Right lobe of liver (tissue), 4 donors: ENCODE measurements at regions not wholly inside any gene's neighbourhood (a gene's known extent, or its start where the extent isn't known, plus 50 kb on each side); places are given as distances from the start of the nearest gene placed in this dataset.

Experiments used
- POLR2A ChIP-seq: fragments of 450-650 bp; IDR thresholded peaks from one replicate; pipeline ENCODE4 v1.6.1; 2017; ENCODE audit warnings: antibody characterized with exemption, mild to moderate bottlenecking
- TF ChIP-seq, protein P1 (sequence below), 4 donors: fragments of 200-600 bp in 3 of 4; fragments of 450-650 bp in 1 of 4; IDR thresholded peaks; one replicate each; pipeline versions ENCODE4 v1.5.1 to v1.8.0; 2016 to 2022; ENCODE audit warnings: antibody characterized with exemption in 4 of 4, mild to moderate bottlenecking in 2 of 4
- donor health status: DM: no; HTN: no; CAD: no.
- donor health status: DM: no; HTN: no; CAD: no.
- donor health status: DM: no; HTN: yes; CAD: no.

DNA sequence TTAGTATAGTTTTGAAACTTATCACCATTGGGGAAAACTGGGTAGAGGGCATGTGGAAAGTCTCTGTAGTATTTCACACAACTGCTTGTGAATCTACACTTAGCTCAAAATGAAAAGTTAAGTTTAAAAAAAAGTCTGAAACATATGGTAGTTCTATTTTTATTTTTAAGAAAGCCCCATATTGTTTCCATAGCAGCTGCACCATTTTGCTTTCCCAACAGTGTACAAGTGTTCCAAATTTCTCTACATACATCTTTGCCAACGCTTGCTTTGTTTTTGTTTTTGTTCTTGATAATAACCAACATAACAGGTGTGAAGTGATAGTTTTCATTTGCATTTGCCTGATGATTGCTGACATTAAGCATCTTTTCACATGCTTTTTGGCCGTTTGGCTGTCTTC, 445.2 kb downstream of the FAM181B start:
- TF ChIP-seq, protein P1, sequence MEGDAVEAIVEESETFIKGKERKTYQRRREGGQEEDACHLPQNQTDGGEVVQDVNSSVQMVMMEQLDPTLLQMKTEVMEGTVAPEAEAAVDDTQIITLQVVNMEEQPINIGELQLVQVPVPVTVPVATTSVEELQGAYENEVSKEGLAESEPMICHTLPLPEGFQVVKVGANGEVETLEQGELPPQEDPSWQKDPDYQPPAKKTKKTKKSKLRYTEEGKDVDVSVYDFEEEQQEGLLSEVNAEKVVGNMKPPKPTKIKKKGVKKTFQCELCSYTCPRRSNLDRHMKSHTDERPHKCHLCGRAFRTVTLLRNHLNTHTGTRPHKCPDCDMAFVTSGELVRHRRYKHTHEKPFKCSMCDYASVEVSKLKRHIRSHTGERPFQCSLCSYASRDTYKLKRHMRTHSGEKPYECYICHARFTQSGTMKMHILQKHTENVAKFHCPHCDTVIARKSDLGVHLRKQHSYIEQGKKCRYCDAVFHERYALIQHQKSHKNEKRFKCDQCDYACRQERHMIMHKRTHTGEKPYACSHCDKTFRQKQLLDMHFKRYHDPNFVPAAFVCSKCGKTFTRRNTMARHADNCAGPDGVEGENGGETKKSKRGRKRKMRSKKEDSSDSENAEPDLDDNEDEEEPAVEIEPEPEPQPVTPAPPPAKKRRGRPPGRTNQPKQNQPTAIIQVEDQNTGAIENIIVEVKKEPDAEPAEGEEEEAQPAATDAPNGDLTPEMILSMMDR (IDR thresholded peaks at IDR 0.05), result no peak
- no peak for TF ChIP-seq POLR2A
